GM23338 (cell line): ENCODE measurements at regions not wholly inside any gene's neighbourhood (a gene's known extent, or its start where the extent isn't known, plus 50 kb on each side); places are given as distances from the start of the nearest gene placed in this dataset.
"Not testable (repeated sequence)": the region's sequence is repeated elsewhere in the genome, so short reads cannot be mapped to it uniquely, and the experiment has no call there.

Experiments used
- CTCF ChIP-seq, 2 experiments: fragments of 200-600 bp in 1 of 2; sonication (generic) in 1 of 2; conservative IDR thresholded peaks; 2 replicates each; pipeline versions ENCODE4 v1.5.1 to v1.6.1; 2016 to 2017; ENCODE audit warnings: antibody characterized with exemption in 2 of 2, low read depth in 2 of 2, mild to moderate bottlenecking in 2 of 2, moderate library complexity in 1 of 2
- REST ChIP-seq: IDR thresholded peaks from one replicate; pipeline ENCODE4 v1.6.1; 2018; ENCODE audit warnings: antibody characterized with exemption; ENCODE audit not compliant: unreplicated experiment
- ZNF114 ChIP-seq: fragments of 250-450 bp; sonication (Bioruptor Pico); IDR thresholded peaks from 2 replicates; pipeline ENCODE4 v1.5.0; 2020; ENCODE audit warnings: mild to moderate bottlenecking, moderate library complexity

GRCh38 chr7:86987358-86987757, 72.1 kb downstream of the ELAPOR2 start:
- TF ChIP-seq CTCF (conservative IDR thresholded peaks at IDR 0.05; ENCODE audit: low read depth in 2 of 2); ZNF114; REST: not testable (repeated sequence)
